ENCODE measurements at regions not wholly inside any gene's neighbourhood (a gene's known extent, or its start where the extent isn't known, plus 50 kb on each side); places are given as distances from the start of the nearest gene placed in this dataset.

DNA sequence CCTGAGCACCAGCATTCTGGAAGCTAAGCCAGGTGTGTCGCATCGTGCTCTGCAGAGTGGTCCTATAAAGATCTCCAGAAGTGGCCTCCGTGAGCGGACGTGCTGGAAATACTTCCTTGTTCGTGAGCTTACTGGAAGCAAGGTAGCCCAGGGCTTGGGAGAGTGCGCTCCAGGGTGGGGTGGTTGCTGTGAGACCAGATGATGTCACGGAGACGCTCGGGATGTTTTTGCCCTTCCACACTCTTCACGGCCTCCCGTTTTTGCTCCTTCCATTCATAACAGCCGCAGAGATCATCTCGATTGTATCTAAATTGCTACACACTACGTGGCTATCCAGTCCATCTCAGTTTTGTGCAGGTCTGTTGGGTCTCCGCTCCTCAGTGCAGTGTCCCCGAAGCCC is 373.4 kb downstream of the THBS2 start:
- TF ChIP-seq L3MBTL2 (conservative IDR thresholded peaks at IDR 0.05), result no peak
- no peak for TF ChIP-seq ELF4 (IDR thresholded peaks at IDR 0.05)
- no peak for TF ChIP-seq BHLHE40 (IDR thresholded peaks at IDR 0.05; ENCODE audit: borderline replicate concordance)
- no peak for TF ChIP-seq FOXM1 (IDR thresholded peaks at IDR 0.05; ENCODE audit: borderline replicate concordance)
- no peak for TF ChIP-seq SP1 (IDR thresholded peaks at IDR 0.05)
- TF ChIP-seq FOXK2 (IDR thresholded peaks at IDR 0.05), result no peak
- no peak for TF ChIP-seq HDGF (IDR thresholded peaks at IDR 0.05; ENCODE audit: borderline replicate concordance)
- no peak for TF ChIP-seq TARDBP (IDR thresholded peaks at IDR 0.05)
- TF ChIP-seq NFRKB (IDR thresholded peaks at IDR 0.05), result no peak
- no peak for TF ChIP-seq ARNT (IDR thresholded peaks at IDR 0.05)
- TF ChIP-seq SUZ12 (IDR thresholded peaks at IDR 0.05), result no peak
- no peak for TF ChIP-seq FOXA1 (IDR thresholded peaks at IDR 0.05)
- no peak for TF ChIP-seq ZNF384 (IDR thresholded peaks at IDR 0.05)
